SU-DHL-6 (cell line): ENCODE measurements at regions not wholly inside any gene's neighbourhood (a gene's known extent, or its start where the extent isn't known, plus 50 kb on each side); places are given as distances from the start of the nearest gene placed in this dataset.

Experiments used
- CTCF ChIP-seq: fragments of 200-600 bp; sonication (generic); IDR thresholded peaks from one replicate; pipeline ENCODE4 v1.5.1; 2017; ENCODE audit warnings: antibody characterized with exemption, mild to moderate bottlenecking, low read length, moderate library complexity; ENCODE audit not compliant: insufficient read depth, poor library complexity, severe bottlenecking
- EZH2phosphoT487 ChIP-seq: fragments of 200-600 bp; sonication (generic), shearing (Covaris generic); conservative IDR thresholded peaks from 2 replicates; pipeline ENCODE4 v1.6.1; 2018; ENCODE audit warnings: mild to moderate bottlenecking, antibody characterized with exemption, low read length, moderate library complexity, mixed read lengths

GRCh38 chr6:132931936-132932514 lies 117.7 kb downstream of the RPS12 start:
- TF ChIP-seq CTCF (no peak), EZH2phosphoT487 (no peak)
